Astrocyte (in vitro differentiated cells and primary cell): ENCODE measurements at regions not wholly inside any gene's neighbourhood (a gene's known extent, or its start where the extent isn't known, plus 50 kb on each side); places are given as distances from the start of the nearest gene placed in this dataset.

ENCODE experiments used
- CTCF ChIP-seq: IDR thresholded peaks from 2 replicates; pipeline ENCODE4 v1.5.1; 2011; ENCODE audit warnings: low read depth, mild to moderate bottlenecking, inconsistent platforms, low read length, moderate library complexity; ENCODE audit not compliant: insufficient read depth
- EZH2 ChIP-seq: IDR thresholded peaks from 2 replicates; pipeline ENCODE4 v1.6.1; 2012; ENCODE audit warnings: mild to moderate bottlenecking, low read length, inconsistent platforms; ENCODE audit not compliant: insufficient read depth

DNA sequence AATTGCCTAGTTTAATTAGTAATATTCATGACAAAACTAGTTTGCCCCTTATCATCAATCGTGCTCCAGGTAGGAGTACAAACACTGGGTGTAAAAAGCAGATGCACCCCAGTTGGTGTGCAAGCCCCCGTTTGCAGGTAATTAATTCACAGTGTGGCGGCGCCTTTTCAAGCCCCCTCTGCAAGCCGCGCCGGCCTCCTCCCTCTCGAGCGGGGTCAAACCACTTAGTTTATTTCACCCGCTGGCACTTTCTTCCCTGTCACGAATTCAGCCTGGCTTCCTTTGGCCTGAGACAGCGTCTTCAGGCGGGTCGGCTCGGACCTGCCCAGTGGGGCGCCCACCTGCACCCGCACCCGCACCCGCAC lies 64.7 kb upstream of the MAPRE2 start:
- TF ChIP-seq CTCF (no peak), EZH2 (peak; percentile 37)
